ENCODE measurements at regions not wholly inside any gene's neighbourhood (a gene's known extent, or its start where the extent isn't known, plus 50 kb on each side); places are given as distances from the start of the nearest gene placed in this dataset.

DNA sequence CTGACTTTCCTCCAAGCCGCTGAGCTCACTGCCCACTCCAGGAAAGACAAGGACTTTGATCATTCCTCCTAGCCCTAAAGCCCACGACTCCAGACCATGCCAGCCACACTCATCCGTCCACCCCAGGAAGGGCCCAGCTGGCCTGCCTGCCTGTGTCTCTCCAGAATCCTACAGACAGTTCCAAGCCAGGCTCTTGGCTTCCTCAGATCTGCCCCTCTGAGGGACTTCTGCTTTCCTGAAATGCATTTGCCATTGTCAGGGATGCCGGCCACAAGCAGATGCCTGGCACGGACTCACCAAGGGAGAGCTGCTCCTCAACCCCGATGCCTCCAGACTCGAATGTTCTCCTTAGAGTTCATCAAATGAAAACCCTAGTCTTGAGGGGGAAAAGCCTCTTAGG lies 155.8 kb downstream of the OAT start (continued):
- TF ChIP-seq, protein P1, sequence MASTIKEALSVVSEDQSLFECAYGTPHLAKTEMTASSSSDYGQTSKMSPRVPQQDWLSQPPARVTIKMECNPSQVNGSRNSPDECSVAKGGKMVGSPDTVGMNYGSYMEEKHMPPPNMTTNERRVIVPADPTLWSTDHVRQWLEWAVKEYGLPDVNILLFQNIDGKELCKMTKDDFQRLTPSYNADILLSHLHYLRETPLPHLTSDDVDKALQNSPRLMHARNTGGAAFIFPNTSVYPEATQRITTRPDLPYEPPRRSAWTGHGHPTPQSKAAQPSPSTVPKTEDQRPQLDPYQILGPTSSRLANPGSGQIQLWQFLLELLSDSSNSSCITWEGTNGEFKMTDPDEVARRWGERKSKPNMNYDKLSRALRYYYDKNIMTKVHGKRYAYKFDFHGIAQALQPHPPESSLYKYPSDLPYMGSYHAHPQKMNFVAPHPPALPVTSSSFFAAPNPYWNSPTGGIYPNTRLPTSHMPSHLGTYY (CRISPR knock-in tag; IDR thresholded peaks at IDR 0.05) = no peak
- TF ChIP-seq ZNF219 (CRISPR knock-in tag; IDR thresholded peaks at IDR 0.05; ENCODE audit: borderline replicate concordance) = no peak
- no peak for TF ChIP-seq ELF4 (CRISPR knock-in tag; IDR thresholded peaks at IDR 0.05; ENCODE audit: low read depth)
- no peak for TF ChIP-seq TCF7 (CRISPR knock-in tag; IDR thresholded peaks at IDR 0.05; ENCODE audit: low read depth)
- TF ChIP-seq GRHL2 (CRISPR knock-in tag; IDR thresholded peaks at IDR 0.05; ENCODE audit: insufficient replicate concordance, severe bottlenecking) = no peak
- TF ChIP-seq, protein P2, sequence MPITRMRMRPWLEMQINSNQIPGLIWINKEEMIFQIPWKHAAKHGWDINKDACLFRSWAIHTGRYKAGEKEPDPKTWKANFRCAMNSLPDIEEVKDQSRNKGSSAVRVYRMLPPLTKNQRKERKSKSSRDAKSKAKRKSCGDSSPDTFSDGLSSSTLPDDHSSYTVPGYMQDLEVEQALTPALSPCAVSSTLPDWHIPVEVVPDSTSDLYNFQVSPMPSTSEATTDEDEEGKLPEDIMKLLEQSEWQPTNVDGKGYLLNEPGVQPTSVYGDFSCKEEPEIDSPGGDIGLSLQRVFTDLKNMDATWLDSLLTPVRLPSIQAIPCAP (CRISPR knock-in tag; IDR thresholded peaks at IDR 0.05) = no peak
- TF ChIP-seq ZNF512 (CRISPR knock-in tag; IDR thresholded peaks at IDR 0.05; ENCODE audit: borderline replicate concordance) = no peak
- TF ChIP-seq GTF2I (CRISPR knock-in tag; conservative IDR thresholded peaks at IDR 0.05) = no peak
- no peak for TF ChIP-seq ZNF671 (CRISPR knock-in tag; IDR thresholded peaks at IDR 0.05)
- TF ChIP-seq ATF3 (CRISPR knock-in tag; conservative IDR thresholded peaks at IDR 0.05) = no peak

GRCh38 chr10:124262234-124262865 lies 156.4 kb downstream of the OAT start:
- CTCF ChIA-PET = interaction anchor here (1.8 kb wide), 1 partner anchor 126 kb away, joined by 7 read pairs; no protein-coding TSS in a partner anchor
- DNase-seq (ENCODE audit: low spot score) = no peak
- TF ChIP-seq ARID4B (CRISPR knock-in tag; IDR thresholded peaks at IDR 0.05; ENCODE audit: borderline replicate concordance) (no peak), FOXK1 (CRISPR knock-in tag; IDR thresholded peaks at IDR 0.05) (no peak), ZNF423 (CRISPR knock-in tag; IDR thresholded peaks at IDR 0.05) (no peak), MLX (CRISPR knock-in tag; IDR thresholded peaks at IDR 0.05) (no peak)
- TF ChIP-seq, protein P2 (CRISPR knock-in tag; IDR thresholded peaks at IDR 0.05) = no peak
- TF ChIP-seq, protein P3, sequence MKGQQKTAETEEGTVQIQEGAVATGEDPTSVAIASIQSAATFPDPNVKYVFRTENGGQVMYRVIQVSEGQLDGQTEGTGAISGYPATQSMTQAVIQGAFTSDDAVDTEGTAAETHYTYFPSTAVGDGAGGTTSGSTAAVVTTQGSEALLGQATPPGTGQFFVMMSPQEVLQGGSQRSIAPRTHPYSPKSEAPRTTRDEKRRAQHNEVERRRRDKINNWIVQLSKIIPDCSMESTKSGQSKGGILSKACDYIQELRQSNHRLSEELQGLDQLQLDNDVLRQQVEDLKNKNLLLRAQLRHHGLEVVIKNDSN (CRISPR knock-in tag; IDR thresholded peaks at IDR 0.05) = no peak
- TF ChIP-seq, protein P4, sequence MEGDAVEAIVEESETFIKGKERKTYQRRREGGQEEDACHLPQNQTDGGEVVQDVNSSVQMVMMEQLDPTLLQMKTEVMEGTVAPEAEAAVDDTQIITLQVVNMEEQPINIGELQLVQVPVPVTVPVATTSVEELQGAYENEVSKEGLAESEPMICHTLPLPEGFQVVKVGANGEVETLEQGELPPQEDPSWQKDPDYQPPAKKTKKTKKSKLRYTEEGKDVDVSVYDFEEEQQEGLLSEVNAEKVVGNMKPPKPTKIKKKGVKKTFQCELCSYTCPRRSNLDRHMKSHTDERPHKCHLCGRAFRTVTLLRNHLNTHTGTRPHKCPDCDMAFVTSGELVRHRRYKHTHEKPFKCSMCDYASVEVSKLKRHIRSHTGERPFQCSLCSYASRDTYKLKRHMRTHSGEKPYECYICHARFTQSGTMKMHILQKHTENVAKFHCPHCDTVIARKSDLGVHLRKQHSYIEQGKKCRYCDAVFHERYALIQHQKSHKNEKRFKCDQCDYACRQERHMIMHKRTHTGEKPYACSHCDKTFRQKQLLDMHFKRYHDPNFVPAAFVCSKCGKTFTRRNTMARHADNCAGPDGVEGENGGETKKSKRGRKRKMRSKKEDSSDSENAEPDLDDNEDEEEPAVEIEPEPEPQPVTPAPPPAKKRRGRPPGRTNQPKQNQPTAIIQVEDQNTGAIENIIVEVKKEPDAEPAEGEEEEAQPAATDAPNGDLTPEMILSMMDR (IDR thresholded peaks at IDR 0.05) = no peak
- TF ChIP-seq, protein P5, sequence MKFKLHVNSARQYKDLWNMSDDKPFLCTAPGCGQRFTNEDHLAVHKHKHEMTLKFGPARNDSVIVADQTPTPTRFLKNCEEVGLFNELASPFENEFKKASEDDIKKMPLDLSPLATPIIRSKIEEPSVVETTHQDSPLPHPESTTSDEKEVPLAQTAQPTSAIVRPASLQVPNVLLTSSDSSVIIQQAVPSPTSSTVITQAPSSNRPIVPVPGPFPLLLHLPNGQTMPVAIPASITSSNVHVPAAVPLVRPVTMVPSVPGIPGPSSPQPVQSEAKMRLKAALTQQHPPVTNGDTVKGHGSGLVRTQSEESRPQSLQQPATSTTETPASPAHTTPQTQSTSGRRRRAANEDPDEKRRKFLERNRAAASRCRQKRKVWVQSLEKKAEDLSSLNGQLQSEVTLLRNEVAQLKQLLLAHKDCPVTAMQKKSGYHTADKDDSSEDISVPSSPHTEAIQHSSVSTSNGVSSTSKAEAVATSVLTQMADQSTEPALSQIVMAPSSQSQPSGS (CRISPR knock-in tag; IDR thresholded peaks at IDR 0.05; ENCODE audit: borderline replicate concordance, low read depth) = no peak

More at GRCh38 chr10:124262234-124262865, 156.4 kb downstream of the OAT start:
- POLR2A ChIA-PET = no interaction called here
- H3K27ac Mint-ChIP-seq = no peak overlapping the region
- ATAC-seq = no peak
- no peaks in the 10 kb centered on the region for H3K36me3 Mint-ChIP-seq
- H3K27me3 Mint-ChIP-seq (ENCODE audit: low read depth) = no peaks in the 10 kb centered on the region; the same call in 1 of the 2 replicates
- H3K4me3 Mint-ChIP-seq = no peak overlapping the region
- no peaks in the 10 kb centered on the region for H3K4me1 Mint-ChIP-seq
- H3K9me3 Mint-ChIP-seq = 0 out of 2 replicates have a peak, but pooled peaks cover 5% of the 10 kb centered on the region

Measured in WTC11 (cell line).